ENCODE measurements at regions not wholly inside any gene's neighbourhood (a gene's known extent, or its start where the extent isn't known, plus 50 kb on each side); places are given as distances from the start of the nearest gene placed in this dataset.
A peak's percentile ranks its signal among the peaks of the same experiment; 100 is the strongest.
"Not testable (repeated sequence)": the region's sequence is repeated elsewhere in the genome, so short reads cannot be mapped to it uniquely, and the experiment has no call there.

DNA sequence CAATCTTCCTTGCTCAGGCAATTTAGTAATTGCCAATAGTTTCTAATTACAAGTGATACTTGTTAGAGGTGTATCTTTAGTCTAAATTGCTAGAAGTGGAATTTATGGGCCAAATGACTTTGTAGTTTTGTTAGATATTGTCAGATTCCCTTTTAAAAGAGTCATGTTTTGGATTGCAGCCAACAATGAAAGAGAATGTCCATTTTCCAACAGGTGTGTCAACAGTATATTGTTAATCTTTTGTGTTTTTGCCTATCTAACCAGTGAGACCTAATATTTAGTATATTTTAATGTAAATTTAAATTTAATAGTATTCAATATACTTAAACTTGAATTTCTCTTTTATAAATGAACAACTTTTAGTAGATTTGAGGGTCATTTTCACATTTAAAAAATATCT, 259.4 kb upstream of the ETAA1 start:
- in situ Hi-C loops (cut with HindIII; ENCODE audit: low pct_unique_long_range_greater_than_20kb, low sequenced_read_pairs), result no loop called here
- DNase-seq (ENCODE audit: low read depth in 1 of 2, low spot score in 1 of 2), result no peak
- no peak for TF ChIP-seq JUND (IDR thresholded peaks at IDR 0.05; ENCODE audit: low read depth)

DNA sequence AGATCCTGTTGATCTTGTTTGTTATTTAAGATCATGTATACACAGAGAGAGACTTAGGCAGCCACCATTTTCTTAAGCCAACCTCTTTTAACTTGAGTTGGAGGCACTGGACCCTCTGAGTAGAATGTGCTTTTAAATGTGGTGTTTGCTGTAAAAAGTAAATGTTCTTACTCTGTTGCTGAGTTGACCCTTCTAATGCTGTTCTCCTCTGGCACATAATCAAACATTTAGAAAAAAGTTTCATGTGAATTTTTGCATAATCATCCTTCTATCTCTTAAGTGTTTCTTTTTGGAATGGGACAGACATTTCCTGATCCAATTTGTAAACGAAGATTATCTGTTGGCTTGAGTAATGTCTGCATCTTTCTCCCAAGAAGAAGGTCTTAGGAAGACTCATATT, 255.1 kb upstream of the ETAA1 start:
- DNase-seq (ENCODE audit: low read depth in 1 of 2, low spot score in 1 of 2), result no peak
- TF ChIP-seq JUND (IDR thresholded peaks at IDR 0.05; ENCODE audit: low read depth), result no peak
- in situ Hi-C loops (cut with HindIII; ENCODE audit: low pct_unique_long_range_greater_than_20kb, low sequenced_read_pairs), result no loop called here

DNA sequence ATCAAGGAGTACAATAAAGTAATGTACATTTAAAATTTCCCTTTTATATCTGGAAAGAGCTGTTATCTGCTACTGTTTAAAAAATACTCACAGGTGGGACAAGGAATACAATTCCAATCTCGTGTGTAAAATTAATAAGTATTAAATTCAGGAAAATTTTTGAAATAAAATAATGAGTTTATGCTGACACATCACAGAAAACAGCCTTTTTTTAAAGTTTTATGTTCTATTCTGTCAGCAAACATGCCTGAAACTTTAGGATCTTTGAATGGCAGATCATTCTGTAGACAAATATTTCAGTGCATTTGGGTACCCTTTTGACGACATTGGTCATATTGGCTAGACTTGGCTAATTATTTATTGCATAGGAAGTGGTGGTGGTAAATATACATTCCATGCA, 254.4 kb upstream of the ETAA1 start:
- in situ Hi-C loops (cut with HindIII; ENCODE audit: low pct_unique_long_range_greater_than_20kb, low sequenced_read_pairs), result no loop called here
- TF ChIP-seq JUND (IDR thresholded peaks at IDR 0.05; ENCODE audit: low read depth), result no peak
- DNase-seq (ENCODE audit: low read depth in 1 of 2, low spot score in 1 of 2), result no peak

- no peak for DNase-seq (ENCODE audit: low read depth in 1 of 2, low spot score in 1 of 2)
- TF ChIP-seq JUND (IDR thresholded peaks at IDR 0.05; ENCODE audit: low read depth), result no peak
These were observed 251.3 kb upstream of the ETAA1 start for GRCh38 chr2:67145851-67146250.

DNA sequence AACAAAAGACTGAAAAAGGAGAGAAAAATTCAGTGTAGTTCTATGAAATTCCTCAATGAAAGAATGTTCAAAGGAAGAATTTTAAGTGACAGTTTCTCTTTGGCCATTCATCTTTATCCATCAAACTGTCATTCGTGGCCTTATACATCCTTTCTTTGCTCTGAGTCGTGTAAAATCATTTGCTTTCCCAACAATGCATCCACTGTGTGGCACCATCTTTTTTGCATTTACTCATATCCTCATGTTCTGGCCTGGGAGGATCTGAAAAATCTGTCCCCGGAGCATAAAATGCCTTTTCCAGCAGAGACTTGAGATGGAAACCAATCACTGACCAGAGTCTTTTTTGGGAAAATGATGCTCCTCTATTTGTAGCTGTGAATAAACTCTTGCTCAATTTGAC, 240.3 kb upstream of the ETAA1 start:
- TF ChIP-seq JUND (IDR thresholded peaks at IDR 0.05; ENCODE audit: low read depth), result no peak
- DNase-seq (ENCODE audit: low read depth in 1 of 2, low spot score in 1 of 2), result no peak
- in situ Hi-C loops (cut with HindIII; ENCODE audit: low pct_unique_long_range_greater_than_20kb, low sequenced_read_pairs), result no loop called here

More at GRCh38 chr2:67145851-67146250, 251.3 kb upstream of the ETAA1 start:
- in situ Hi-C loops (cut with HindIII; ENCODE audit: low pct_unique_long_range_greater_than_20kb, low sequenced_read_pairs), result no loop called here

GRCh38 chr2:67158718-67159117, 238.4 kb upstream of the ETAA1 start:
- in situ Hi-C loops (cut with HindIII; ENCODE audit: low pct_unique_long_range_greater_than_20kb, low sequenced_read_pairs), result no loop called here
- no peak for DNase-seq (ENCODE audit: low read depth in 1 of 2, low spot score in 1 of 2)
- no peak for TF ChIP-seq JUND (IDR thresholded peaks at IDR 0.05; ENCODE audit: low read depth)

GRCh38 chr2:67159929-67160328, 237.2 kb upstream of the ETAA1 start:
- no peak for DNase-seq (ENCODE audit: low read depth in 1 of 2, low spot score in 1 of 2)
- no peak for TF ChIP-seq JUND (IDR thresholded peaks at IDR 0.05; ENCODE audit: low read depth)
- in situ Hi-C loops (cut with HindIII; ENCODE audit: low pct_unique_long_range_greater_than_20kb, low sequenced_read_pairs), result no loop called here

DNA sequence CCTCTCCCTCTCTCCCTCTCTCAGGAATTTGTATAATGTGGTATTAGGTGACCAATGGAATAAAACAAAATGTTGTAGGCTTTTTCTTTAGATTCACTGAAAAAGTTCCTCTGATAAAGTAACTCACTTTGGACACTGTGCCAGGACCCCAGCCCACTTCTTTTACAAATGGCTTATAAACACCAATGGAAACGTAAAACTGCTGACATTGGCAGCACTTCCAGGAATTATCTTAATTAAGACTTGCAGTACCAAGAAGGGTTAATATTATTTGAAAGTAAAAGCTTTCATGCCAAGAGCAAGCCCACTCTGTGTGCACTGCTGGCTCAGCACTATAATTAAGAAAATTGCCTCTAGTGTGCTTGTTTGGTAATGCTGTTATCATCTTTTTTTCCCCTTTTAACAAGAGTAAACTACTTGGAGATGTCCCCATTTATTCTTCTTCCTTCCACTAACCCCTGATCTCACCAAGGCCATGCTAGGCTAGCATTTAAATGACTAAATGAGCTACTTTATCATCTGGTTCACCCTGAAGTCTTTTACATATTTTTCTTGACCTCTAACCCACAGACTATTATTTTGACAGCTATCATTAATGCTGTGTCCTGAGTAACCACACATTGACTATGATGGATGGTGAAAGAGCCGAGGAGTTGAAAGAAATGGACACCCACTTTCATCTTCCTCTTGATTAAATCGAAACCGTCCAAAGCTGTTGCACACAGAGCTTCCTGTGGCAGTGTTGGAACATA, 232.2 kb upstream of the ETAA1 start:
- in situ Hi-C loops (cut with HindIII; ENCODE audit: low pct_unique_long_range_greater_than_20kb, low sequenced_read_pairs), result no loop called here

GRCh38 chr2:67165523-67165990, 231.6 kb upstream of the ETAA1 start:
- in situ Hi-C loops (cut with HindIII; ENCODE audit: low pct_unique_long_range_greater_than_20kb, low sequenced_read_pairs), result no loop called here
- no peak for TF ChIP-seq JUND (IDR thresholded peaks at IDR 0.05; ENCODE audit: low read depth)
- peak in 1 of 2 experiments; percentile 6 for DNase-seq (ENCODE audit: low read depth in 1 of 2, low spot score in 1 of 2)

More for the DNA sequence above, 232.2 kb upstream of the ETAA1 start:
- DNase-seq (ENCODE audit: low read depth in 1 of 2, low spot score in 1 of 2), result no peak
- no peak for TF ChIP-seq JUND (IDR thresholded peaks at IDR 0.05; ENCODE audit: low read depth)

- in situ Hi-C loops (cut with HindIII; ENCODE audit: low pct_unique_long_range_greater_than_20kb, low sequenced_read_pairs); DNase-seq (ENCODE audit: low read depth in 1 of 2, low spot score in 1 of 2): not testable (repeated sequence)
These were observed 230.6 kb upstream of the ETAA1 start for GRCh38 chr2:67166511-67166910.

DNA sequence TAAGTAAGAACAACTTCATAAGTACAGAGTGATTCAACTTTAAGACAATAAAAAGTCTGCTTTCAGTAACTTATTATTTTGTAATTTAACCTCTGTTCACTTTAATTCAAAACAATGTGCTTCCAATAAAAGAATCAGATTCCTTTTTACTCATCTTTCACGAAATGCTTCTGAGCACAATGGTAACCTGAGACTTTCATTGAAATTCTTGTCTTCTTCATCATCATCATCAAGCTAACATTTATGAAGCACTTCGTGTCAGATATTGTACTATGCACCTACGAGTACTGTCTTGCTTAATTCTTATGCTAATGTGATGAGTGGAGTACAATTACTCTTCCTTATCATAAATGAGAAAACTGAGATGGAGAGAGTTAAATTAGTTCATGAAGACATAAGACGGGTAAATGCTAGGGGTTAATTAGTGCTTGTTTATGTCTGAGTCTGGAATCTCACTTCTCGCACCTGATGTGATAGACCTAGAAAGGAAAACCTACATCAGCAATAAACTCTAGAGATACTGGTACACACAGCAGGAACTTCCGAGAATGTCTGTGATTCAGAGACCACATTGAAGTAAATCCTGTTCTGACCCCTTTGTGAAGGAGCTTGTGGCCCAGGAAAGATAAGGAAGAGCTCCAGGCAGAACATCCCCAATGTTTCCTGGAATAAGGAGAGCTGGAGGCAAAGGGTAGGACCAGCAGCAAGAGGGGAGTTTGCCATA, 227.6 kb upstream of the ETAA1 start:
- in situ Hi-C loops (cut with HindIII; ENCODE audit: low pct_unique_long_range_greater_than_20kb, low sequenced_read_pairs), result no loop called here
- DNase-seq (ENCODE audit: low read depth in 1 of 2, low spot score in 1 of 2), result no peak
- no peak for TF ChIP-seq JUND (IDR thresholded peaks at IDR 0.05; ENCODE audit: low read depth)

- no peak for TF ChIP-seq JUND (IDR thresholded peaks at IDR 0.05; ENCODE audit: low read depth)
- DNase-seq (ENCODE audit: low read depth in 1 of 2, low spot score in 1 of 2), result no peak
- in situ Hi-C loops (cut with HindIII; ENCODE audit: low pct_unique_long_range_greater_than_20kb, low sequenced_read_pairs), result no loop called here
These were observed 217.6 kb upstream of the ETAA1 start for GRCh38 chr2:67179526-67179925.

GRCh38 chr2:67180841-67181240, 216.3 kb upstream of the ETAA1 start:
- TF ChIP-seq JUND (IDR thresholded peaks at IDR 0.05; ENCODE audit: low read depth), result no peak
- no peak for DNase-seq (ENCODE audit: low read depth in 1 of 2, low spot score in 1 of 2)
- in situ Hi-C loops (cut with HindIII; ENCODE audit: low pct_unique_long_range_greater_than_20kb, low sequenced_read_pairs), result no loop called here
